GM12878 (cell line): ENCODE measurements at regions not wholly inside any gene's neighbourhood (a gene's known extent, or its start where the extent isn't known, plus 50 kb on each side); places are given as distances from the start of the nearest gene placed in this dataset.

ENCODE experiments used
- ATAC-seq: fragments of 200-7000 bp; cut with Tn5 transposase; 3 replicates; pipeline ENCODE4 v1.9.1; 2020; ENCODE audit warnings: mild to moderate bottlenecking, moderate library complexity
- BruUV-seq: library from RNA; stranded (reverse); fragments of 400-500 nt; replicated peaks from 2 replicates; lab custom pipeline; 2021; lab: Mats Ljungman, UMichigan
- CTCF ChIA-PET: fragments of 300-600 bp; sonication (Branson Sonifier 250); formaldehyde crosslinking; extraction: SDS; loops from one replicate; lab custom pipeline; 2021; ENCODE audit warnings: inconsistent platforms; lab: Yijun Ruan, JAX
- POLR2A ChIA-PET: fragments of 350-600 bp; formaldehyde crosslinking; extraction: SDS; loops from one replicate; lab custom pipeline; 2021; ENCODE audit warnings: inconsistent platforms; lab: Charles Lee
- RAD21 ChIA-PET: fragments of 300-600 bp; sonication (Branson Sonifier 250); formaldehyde crosslinking; loops from one replicate; lab custom pipeline; 2023; ENCODE audit warnings: antibody characterized with exemption; ENCODE audit not compliant: unreplicated experiment; lab: Charles Lee
- SMC1A ChIA-PET: fragments of 300-600 bp; sonication (Branson Sonifier 250); formaldehyde crosslinking; loops from one replicate; lab custom pipeline; 2023; ENCODE audit not compliant: unreplicated experiment, uncharacterized antibody; lab: Charles Lee
- DNase-seq: peaks from one replicate; pipeline ENCODE4 v3.0.0-alpha.2; 2011; ENCODE audit warnings: low read depth, low spot score
- FAIRE-seq: peaks from 3 replicates; lab custom pipeline; 2011; peaks lifted over from hg19 to GRCh38; lab: Jason Lieb, UNC
- H2AFZ ChIP-seq: 2 replicates; pipeline ENCODE4 v1.6.0; 2011; ENCODE audit warnings: low read depth, low read length, control low read depth; ENCODE audit not compliant: control insufficient read depth
- H3K27ac ChIP-seq: 2 replicates; pipeline ENCODE4 v1.5.1; 2011; ENCODE audit warnings: control low read depth; ENCODE audit not compliant: control insufficient read depth, insufficient read depth
- H3K27me3 ChIP-seq, 2 experiments: replicated peaks in 1 of 2; 2 replicates each; pipeline versions ENCODE4 v1.6.0 to v1.6.1; 2011; ENCODE audit warnings: low read length in 1 of 2; ENCODE audit not compliant: control insufficient read depth in 2 of 2, insufficient read depth in 2 of 2
- H3K36me3 ChIP-seq, 2 experiments: 2 replicates each; pipeline ENCODE4 v1.5.1; 2011; ENCODE audit warnings: low read length in 1 of 2; ENCODE audit not compliant: control insufficient read depth in 2 of 2, insufficient read depth in 2 of 2
- H3K4me1 ChIP-seq: 2 replicates; pipeline ENCODE4 v1.6.1; 2011; ENCODE audit warnings: mild to moderate bottlenecking, low read length, moderate library complexity, mixed read lengths; ENCODE audit not compliant: control insufficient read depth, insufficient read depth
- H3K4me2 ChIP-seq: 2 replicates; pipeline ENCODE4 v1.6.0; 2011; ENCODE audit warnings: control low read depth; ENCODE audit not compliant: control insufficient read depth, insufficient read depth
- H3K4me3 ChIP-seq: fragments of 200-600 bp; sonication (generic); 2 replicates; pipeline ENCODE4 v1.5.1; 2016
- H3K79me2 ChIP-seq: 2 replicates; pipeline ENCODE4 v1.6.0; 2011; ENCODE audit warnings: low read length; ENCODE audit not compliant: control insufficient read depth, insufficient read depth
- H3K9ac ChIP-seq: 2 replicates; pipeline ENCODE4 v1.8.0; 2011; ENCODE audit warnings: low read length, control low read depth, mixed read lengths; ENCODE audit not compliant: control insufficient read depth, insufficient read depth
- H3K9me3 ChIP-seq: replicated peaks from 3 replicates; pipeline ENCODE4 v1.5.1; 2011; ENCODE audit warnings: mild to moderate bottlenecking, low read length; ENCODE audit not compliant: control insufficient read depth, insufficient read depth
- H4K20me1 ChIP-seq: 2 replicates; pipeline ENCODE4 v1.6.0; 2011; ENCODE audit not compliant: control insufficient read depth, insufficient read depth
- BCL11A ChIP-seq: IDR thresholded peaks from 2 replicates; pipeline ENCODE4 v1.6.1; 2011; ENCODE audit warnings: low read depth, low read length
- BRCA1 ChIP-seq: IDR thresholded peaks from 2 replicates; pipeline ENCODE4 v1.6.1; 2011; ENCODE audit warnings: low read depth, low read length, improper control_type of control experiment
- CHD4 ChIP-seq: fragments of 200-600 bp; sonication (generic); IDR thresholded peaks from 2 replicates; pipeline ENCODE4 v1.6.1; 2016; ENCODE audit warnings: mild to moderate bottlenecking
- CREM ChIP-seq: IDR thresholded peaks from 2 replicates; pipeline ENCODE4 v1.6.1; 2014; ENCODE audit warnings: antibody characterized with exemption, low read depth
- CUX1 ChIP-seq: IDR thresholded peaks from 2 replicates; pipeline ENCODE4 v1.6.1; 2012; ENCODE audit warnings: improper control_type of control experiment, low read depth, low read length; ENCODE audit not compliant: insufficient replicate concordance
- EZH2 ChIP-seq: IDR thresholded peaks from 2 replicates; pipeline ENCODE4 v1.6.1; 2012; ENCODE audit warnings: low read depth, mild to moderate bottlenecking, control low read depth, inconsistent platforms, low read length, borderline replicate concordance; ENCODE audit not compliant: control insufficient read depth
- MTA2 ChIP-seq: fragments of 450-650 bp; IDR thresholded peaks from 2 replicates; pipeline ENCODE4 v1.6.1; 2016; ENCODE audit warnings: low read depth, mild to moderate bottlenecking, moderate library complexity
- RFX5 ChIP-seq: IDR thresholded peaks from 2 replicates; pipeline ENCODE4 v1.6.1; 2011; ENCODE audit warnings: low read depth, low read length, improper control_type of control experiment
- WGBS: methylation state at CpG from one replicate; pipeline ENCODE4 v1.1.6; 2016; ENCODE audit warnings: low lambda C conversion rate; ENCODE audit not compliant: insufficient replicate concordance, insufficient coverage; ENCODE audit errors: missing lambda C conversion rate; 5-methylcytosine and 5-hydroxymethylcytosine counted together
- in situ Hi-C: fragments of 300-500 bp; cut with MboI; formaldehyde crosslinking; loops from 9 replicates; pipeline ENCODE4 v1.14.3; 2018; ENCODE audit warnings: mixed read lengths
- intact Hi-C: fragments of 100-400 bp; cut with micrococcal nuclease; formaldehyde crosslinking; loops from one replicate; pipeline ENCODE4 v1.14.2; 2022; ENCODE audit not compliant: unreplicated experiment

- SMC1A ChIA-PET = interaction anchor here (1.1 to 2.1 kb wide), 4 partner anchors 16 to 144 kb away, joined by 3 to 9 read pairs (median 4); no protein-coding TSS in a partner anchor
- Histone ChIP-seq H3K27ac (no peak overlapping the region), H3K79me2 (no peaks in the 10 kb centered on the region), H3K9me3 (no peaks in the 10 kb centered on the region), H2AFZ (no peak overlapping the region), H3K36me3 (no peaks in the 10 kb centered on the region), H3K4me2 (no peak overlapping the region), H3K4me3 (no peak overlapping the region), H3K4me1 (no peaks in the 10 kb centered on the region), H4K20me1 (no peaks in the 10 kb centered on the region), H3K9ac (no peak overlapping the region), H3K27me3 (no peaks in the 10 kb centered on the region)
- in situ Hi-C loops (no loop called here), intact Hi-C loops (no loop called here)
- WGBS = 7% methylated on average over 2 of the region's 2 CpGs
- FAIRE-seq = no peak
- CTCF ChIA-PET = interaction anchor here (0.9 to 1.1 kb wide), 3 partner anchors 28 to 168 kb away, joined by 3 to 4 read pairs (median 3); no protein-coding TSS in a partner anchor
- POLR2A ChIA-PET = interaction anchor here (0.5 kb wide), 1 partner anchor 411 kb away, joined by 4 read pairs; no protein-coding TSS in a partner anchor
- BruUV-seq = no TSS peak
- DNase-seq = no peak
- TF ChIP-seq BRCA1 (no peak), MTA2 (no peak), RFX5 (no peak), BCL11A (no peak), CHD4 (no peak), CUX1 (no peak), EZH2 (no peak), CREM (no peak)
- no peak for ATAC-seq
- RAD21 ChIA-PET = interaction anchor here (1.4 kb wide), 1 partner anchor 61 kb away, joined by 3 read pairs; no protein-coding TSS in a partner anchor
Observed at GRCh38 chr6:9704989-9705388, 709.9 kb downstream of the TFAP2A start.
